Keratinocyte (primary cell): ENCODE measurements at regions not wholly inside any gene's neighbourhood (a gene's known extent, or its start where the extent isn't known, plus 50 kb on each side); places are given as distances from the start of the nearest gene placed in this dataset.

Source experiments
- CTCF ChIP-seq, 3 experiments: IDR thresholded peaks in 1 of 3; conservative IDR thresholded peaks in 1 of 3; optimal IDR thresholded peaks in 1 of 3; 2 replicates in 2 of 3; 3 replicates in 1 of 3; pipeline versions ENCODE3 to v1.5.1; 2011; ENCODE audit warnings: low read length in 3 of 3, mild to moderate bottlenecking in 3 of 3, moderate library complexity in 2 of 3, control low read depth in 1 of 3, inconsistent platforms in 1 of 3; ENCODE audit not compliant: insufficient read depth in 2 of 3; ENCODE audit errors: extremely low read depth in 1 of 3
- EZH2 ChIP-seq: IDR thresholded peaks from one replicate; pipeline ENCODE4 v1.6.1; 2012; ENCODE audit warnings: inconsistent platforms, mild to moderate bottlenecking, low read length, moderate library complexity

- TF ChIP-seq EZH2 (no peak), CTCF (optimal IDR thresholded peaks at IDR 0.05 in 1 of 3, IDR thresholded peaks at IDR 0.05 in 1 of 3, conservative IDR thresholded peaks at IDR 0.05 in 1 of 3; ENCODE audit: extremely low read depth in 1 of 3, insufficient read depth in 2 of 3, low read length in 3 of 3) (no peak)
Observed at GRCh38 chr12:58433959-58434358, 486.3 kb downstream of the LRIG3 start.
